KG1 (cell line): ENCODE measurements at regions not wholly inside any gene's neighbourhood (a gene's known extent, or its start where the extent isn't known, plus 50 kb on each side); places are given as distances from the start of the nearest gene placed in this dataset.

Experiments
- DNase-seq: peaks from one replicate; lab custom pipeline; 2025; lab: John Stamatoyannopoulos, UW

- no peak for DNase-seq
These were observed 270.3 kb upstream of the MAP3K1 start for GRCh38 chr5:56545016-56545415.

GRCh38 chr5:56543441-56544388, 271.6 kb upstream of the MAP3K1 start:
- DNase-seq = no peak

- no peak for DNase-seq
These were observed 275.1 kb upstream of the MAP3K1 start for GRCh38 chr5:56540266-56540665.

- no peak for DNase-seq
These were observed 276.8 kb upstream of the MAP3K1 start for GRCh38 chr5:56538580-56538979.

GRCh38 chr5:56535347-56535746, 280.0 kb upstream of the MAP3K1 start:
- no peak for DNase-seq

- no peak for DNase-seq
These were observed 281.1 kb upstream of the MAP3K1 start for GRCh38 chr5:56534102-56534829.

- no peak for DNase-seq
These were observed 282.9 kb upstream of the MAP3K1 start for GRCh38 chr5:56532466-56532865.

- no peak for DNase-seq
These were observed 284.7 kb upstream of the MAP3K1 start for GRCh38 chr5:56530626-56531138.

- DNase-seq = no peak
These were observed 285.5 kb upstream of the MAP3K1 start for GRCh38 chr5:56529666-56530430.

- DNase-seq = no peak
These were observed 288.2 kb upstream of the MAP3K1 start for GRCh38 chr5:56527174-56527573.

GRCh38 chr5:56525113-56525512, 290.2 kb upstream of the MAP3K1 start:
- DNase-seq = no peak

GRCh38 chr5:56523790-56524575, 290.9 kb upstream of the ANKRD55 start:
- no peak for DNase-seq

- DNase-seq = no peak
These were observed 289.8 kb upstream of the ANKRD55 start for GRCh38 chr5:56522960-56523359.

- no peak for DNase-seq
These were observed 289.0 kb upstream of the ANKRD55 start for GRCh38 chr5:56522169-56522568.

- DNase-seq = no peak
These were observed 288.0 kb upstream of the ANKRD55 start for GRCh38 chr5:56520986-56521730.

- DNase-seq = no peak
These were observed 285.7 kb upstream of the ANKRD55 start for GRCh38 chr5:56518820-56519219.

GRCh38 chr5:56517011-56517416, 283.9 kb upstream of the ANKRD55 start:
- DNase-seq = no peak

- no peak for DNase-seq
These were observed 283.3 kb upstream of the ANKRD55 start for GRCh38 chr5:56516441-56516840.

- DNase-seq = no peak
These were observed 282.9 kb upstream of the ANKRD55 start for GRCh38 chr5:56516035-56516434.

GRCh38 chr5:56515011-56515410, 281.9 kb upstream of the ANKRD55 start:
- DNase-seq = no peak

- DNase-seq = no peak
These were observed 281.1 kb upstream of the ANKRD55 start for GRCh38 chr5:56514245-56514644.
